Fibroblast of skin of left biceps (primary cell): ENCODE measurements at regions not wholly inside any gene's neighbourhood (a gene's known extent, or its start where the extent isn't known, plus 50 kb on each side); places are given as distances from the start of the nearest gene placed in this dataset.

Source experiments
- DNase-seq, 2 experiments: peaks; one replicate each; pipeline ENCODE4 v3.0.0-alpha.2; 2013; ENCODE audit warnings: low read depth in 2 of 2

- no peak for DNase-seq
Observed at GRCh38 chr20:48180618-48181017, 395.3 kb upstream of the SULF2 start.

- DNase-seq = no peak
Observed at GRCh38 chr20:48180024-48180423, 394.7 kb upstream of the SULF2 start.

- DNase-seq = no peak
Observed at GRCh38 chr20:48178633-48179032, 393.4 kb upstream of the SULF2 start.

- DNase-seq = no peak
Observed at GRCh38 chr20:48177058-48177457, 391.8 kb upstream of the SULF2 start.

- no peak for DNase-seq
Observed at GRCh38 chr20:48176139-48176538, 390.9 kb upstream of the SULF2 start.

GRCh38 chr20:48175261-48175660, 390.0 kb upstream of the SULF2 start:
- DNase-seq = no peak

GRCh38 chr20:48172357-48172702, 387.0 kb upstream of the SULF2 start:
- no peak for DNase-seq

- DNase-seq = no peak
Observed at GRCh38 chr20:48171626-48172356, 386.5 kb upstream of the SULF2 start.

GRCh38 chr20:48171071-48171470, 385.8 kb upstream of the SULF2 start:
- DNase-seq = no peak

- DNase-seq = no peak
Observed at GRCh38 chr20:48170625-48171024, 385.3 kb upstream of the SULF2 start.

GRCh38 chr20:48169650-48170225, 384.5 kb upstream of the SULF2 start:
- DNase-seq = no peak

- DNase-seq = no peak
Observed at GRCh38 chr20:48166082-48166835, 381.0 kb upstream of the SULF2 start.

GRCh38 chr20:48165401-48165685, 380.1 kb upstream of the SULF2 start:
- DNase-seq = no peak

GRCh38 chr20:48164566-48165400, 379.5 kb upstream of the SULF2 start:
- no peak for DNase-seq

GRCh38 chr20:48164034-48164433, 378.8 kb upstream of the SULF2 start:
- DNase-seq = no peak

- DNase-seq = no peak
Observed at GRCh38 chr20:48163505-48163904, 378.2 kb upstream of the SULF2 start.

GRCh38 chr20:48162621-48163020, 377.3 kb upstream of the SULF2 start:
- DNase-seq = no peak

GRCh38 chr20:48159145-48160008, 374.1 kb upstream of the SULF2 start:
- DNase-seq = no peak

- DNase-seq = no peak
Observed at GRCh38 chr20:48158014-48158413, 372.7 kb upstream of the SULF2 start.

GRCh38 chr20:48156951-48157700, 371.8 kb upstream of the SULF2 start:
- no peak for DNase-seq

- no peak for DNase-seq
Observed at GRCh38 chr20:48156521-48156920, 371.2 kb upstream of the SULF2 start.
